Neuron (in vitro differentiated cells): ENCODE measurements at regions not wholly inside any gene's neighbourhood (a gene's known extent, or its start where the extent isn't known, plus 50 kb on each side); places are given as distances from the start of the nearest gene placed in this dataset.
"Not testable (repeated sequence)": the region's sequence is repeated elsewhere in the genome, so short reads cannot be mapped to it uniquely, and the experiment has no call there.

Experiments
- H2AFZ ChIP-seq: one replicate; pipeline ENCODE4 v1.6.1; 2013; ENCODE audit warnings: low read depth, mild to moderate bottlenecking, inconsistent platforms, low read length, moderate library complexity
- H3K27me3 ChIP-seq: one replicate; pipeline ENCODE4 v1.6.1; 2013; ENCODE audit warnings: low read length; ENCODE audit not compliant: insufficient read depth
- H3K36me3 ChIP-seq: one replicate; pipeline ENCODE4 v1.6.1; 2013; ENCODE audit warnings: low read length; ENCODE audit not compliant: insufficient read depth
- H3K4me1 ChIP-seq: one replicate; pipeline ENCODE4 v1.6.1; 2013; ENCODE audit warnings: low read length; ENCODE audit not compliant: insufficient read depth
- H3K4me3 ChIP-seq: 2 replicates; pipeline ENCODE4 v1.5.1; 2013; ENCODE audit warnings: mild to moderate bottlenecking, low read length, moderate library complexity
- H3K9me3 ChIP-seq: one replicate; pipeline ENCODE4 v1.6.1; 2013; ENCODE audit warnings: low read length

GRCh38 chr4:189187531-189188052, 753.1 kb upstream of the FRG1 start:
- no peaks in the 10 kb centered on the region for H3K36me3 ChIP-seq
- H3K4me1 ChIP-seq: no peaks in the 10 kb centered on the region
- no peak overlapping the region for H2AFZ ChIP-seq
- H3K4me3 ChIP-seq: no peak overlapping the region
- no peaks in the 10 kb centered on the region for H3K9me3 ChIP-seq
- no peaks in the 10 kb centered on the region for H3K27me3 ChIP-seq

- H3K9me3 ChIP-seq: no peaks in the 10 kb centered on the region
These were observed 742.0 kb upstream of the FRG1 start for GRCh38 chr4:189198624-189199023.

GRCh38 chr4:189200353-189200752, 740.3 kb upstream of the FRG1 start:
- H2AFZ ChIP-seq: no peak overlapping the region
- H3K4me1 ChIP-seq: no peaks in the 10 kb centered on the region
- no peaks in the 10 kb centered on the region for H3K27me3 ChIP-seq
- no peak overlapping the region for H3K4me3 ChIP-seq
- H3K36me3 ChIP-seq: no peaks in the 10 kb centered on the region
- H3K9me3 ChIP-seq: no peaks in the 10 kb centered on the region

More at GRCh38 chr4:189198624-189199023, 742.0 kb upstream of the FRG1 start:
- no peaks in the 10 kb centered on the region for H3K4me1 ChIP-seq
- H3K4me3 ChIP-seq: no peak overlapping the region
- H3K27me3 ChIP-seq: no peaks in the 10 kb centered on the region
- no peaks in the 10 kb centered on the region for H3K36me3 ChIP-seq
- H2AFZ ChIP-seq: no peak overlapping the region

GRCh38 chr4:189202182-189202868, 738.3 kb upstream of the FRG1 start:
- H3K4me1 ChIP-seq: no peaks in the 10 kb centered on the region
- H3K36me3 ChIP-seq: no peaks in the 10 kb centered on the region
- no peak overlapping the region for H2AFZ ChIP-seq
- no peaks in the 10 kb centered on the region for H3K27me3 ChIP-seq
- no peaks in the 10 kb centered on the region for H3K9me3 ChIP-seq
- no peak overlapping the region for H3K4me3 ChIP-seq

GRCh38 chr4:189202869-189203271, 737.8 kb upstream of the FRG1 start:
- no peaks in the 10 kb centered on the region for H3K4me1 ChIP-seq
- H3K27me3 ChIP-seq: no peaks in the 10 kb centered on the region
- no peaks in the 10 kb centered on the region for H3K9me3 ChIP-seq
- H3K4me3 ChIP-seq: no peak overlapping the region
- no peaks in the 10 kb centered on the region for H3K36me3 ChIP-seq
- H2AFZ ChIP-seq: no peak overlapping the region

- no peaks in the 10 kb centered on the region for H3K9me3 ChIP-seq
- no peaks in the 10 kb centered on the region for H3K36me3 ChIP-seq
- H2AFZ ChIP-seq: no peak overlapping the region
- no peak overlapping the region for H3K4me3 ChIP-seq
- H3K27me3 ChIP-seq: no peaks in the 10 kb centered on the region
- H3K4me1 ChIP-seq: no peaks in the 10 kb centered on the region
These were observed 736.1 kb upstream of the FRG1 start for GRCh38 chr4:189204616-189205015.

- no peak overlapping the region for H3K4me3 ChIP-seq
- no peaks in the 10 kb centered on the region for H3K4me1 ChIP-seq
- H2AFZ ChIP-seq: no peak overlapping the region
- no peaks in the 10 kb centered on the region for H3K36me3 ChIP-seq
- H3K9me3 ChIP-seq: no peaks in the 10 kb centered on the region
- no peaks in the 10 kb centered on the region for H3K27me3 ChIP-seq
These were observed 733.7 kb upstream of the FRG1 start for GRCh38 chr4:189206953-189207352.

GRCh38 chr4:189207872-189208271, 732.8 kb upstream of the FRG1 start:
- Histone ChIP-seq H3K4me3 (no peak overlapping the region), H3K9me3 (no peaks in the 10 kb centered on the region), H3K4me1 (no peaks in the 10 kb centered on the region), H2AFZ (no peak overlapping the region), H3K36me3 (no peaks in the 10 kb centered on the region), H3K27me3 (no peaks in the 10 kb centered on the region)

GRCh38 chr4:189215574-189215973, 725.1 kb upstream of the FRG1 start:
- Histone ChIP-seq H3K9me3 (no peaks in the 10 kb centered on the region), H3K4me3 (no peak overlapping the region), H3K4me1 (no peaks in the 10 kb centered on the region), H3K27me3 (no peaks in the 10 kb centered on the region), H3K36me3 (no peaks in the 10 kb centered on the region), H2AFZ (no peak overlapping the region)

- Histone ChIP-seq H2AFZ (no peak overlapping the region), H3K4me3 (no peak overlapping the region), H3K9me3 (no peaks in the 10 kb centered on the region), H3K27me3 (no peaks in the 10 kb centered on the region), H3K36me3 (no peaks in the 10 kb centered on the region), H3K4me1 (no peaks in the 10 kb centered on the region)
These were observed 719.0 kb upstream of the FRG1 start for GRCh38 chr4:189221691-189222090.

GRCh38 chr4:189228726-189229125, 711.9 kb upstream of the FRG1 start:
- no peaks in the 10 kb centered on the region for H3K4me1 ChIP-seq
- no peaks in the 10 kb centered on the region for H3K9me3 ChIP-seq
- H3K36me3 ChIP-seq: no peaks in the 10 kb centered on the region
- H3K27me3 ChIP-seq: no peaks in the 10 kb centered on the region
- H2AFZ ChIP-seq: no peak overlapping the region
- no peak overlapping the region for H3K4me3 ChIP-seq

- no peaks in the 10 kb centered on the region for H3K9me3 ChIP-seq
- no peak overlapping the region for H3K4me3 ChIP-seq
- no peaks in the 10 kb centered on the region for H3K36me3 ChIP-seq
- H3K27me3 ChIP-seq: no peaks in the 10 kb centered on the region
- H3K4me1 ChIP-seq: no peaks in the 10 kb centered on the region
- H2AFZ ChIP-seq: no peak overlapping the region
These were observed 708.4 kb upstream of the FRG1 start for GRCh38 chr4:189232274-189232673.

GRCh38 chr4:189233754-189234153, 706.9 kb upstream of the FRG1 start:
- not testable (repeated sequence) for H3K27me3 ChIP-seq, H3K36me3 ChIP-seq, H3K9me3 ChIP-seq, H3K4me1 ChIP-seq, H2AFZ ChIP-seq, H3K4me3 ChIP-seq

GRCh38 chr4:189234948-189235347, 705.7 kb upstream of the FRG1 start:
- H3K4me3 ChIP-seq, H3K4me1 ChIP-seq, H2AFZ ChIP-seq, H3K36me3 ChIP-seq, H3K27me3 ChIP-seq, H3K9me3 ChIP-seq: not testable (repeated sequence)
